ENCODE measurements at regions not wholly inside any gene's neighbourhood (a gene's known extent, or its start where the extent isn't known, plus 50 kb on each side); places are given as distances from the start of the nearest gene placed in this dataset.

- TF ChIP-seq, protein P1, sequence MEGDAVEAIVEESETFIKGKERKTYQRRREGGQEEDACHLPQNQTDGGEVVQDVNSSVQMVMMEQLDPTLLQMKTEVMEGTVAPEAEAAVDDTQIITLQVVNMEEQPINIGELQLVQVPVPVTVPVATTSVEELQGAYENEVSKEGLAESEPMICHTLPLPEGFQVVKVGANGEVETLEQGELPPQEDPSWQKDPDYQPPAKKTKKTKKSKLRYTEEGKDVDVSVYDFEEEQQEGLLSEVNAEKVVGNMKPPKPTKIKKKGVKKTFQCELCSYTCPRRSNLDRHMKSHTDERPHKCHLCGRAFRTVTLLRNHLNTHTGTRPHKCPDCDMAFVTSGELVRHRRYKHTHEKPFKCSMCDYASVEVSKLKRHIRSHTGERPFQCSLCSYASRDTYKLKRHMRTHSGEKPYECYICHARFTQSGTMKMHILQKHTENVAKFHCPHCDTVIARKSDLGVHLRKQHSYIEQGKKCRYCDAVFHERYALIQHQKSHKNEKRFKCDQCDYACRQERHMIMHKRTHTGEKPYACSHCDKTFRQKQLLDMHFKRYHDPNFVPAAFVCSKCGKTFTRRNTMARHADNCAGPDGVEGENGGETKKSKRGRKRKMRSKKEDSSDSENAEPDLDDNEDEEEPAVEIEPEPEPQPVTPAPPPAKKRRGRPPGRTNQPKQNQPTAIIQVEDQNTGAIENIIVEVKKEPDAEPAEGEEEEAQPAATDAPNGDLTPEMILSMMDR (IDR thresholded peaks at IDR 0.05; ENCODE audit: low read depth, low read length, poor library complexity, severe bottlenecking), result no peak
- no peak for TF ChIP-seq EZH2phosphoT487 (IDR thresholded peaks at IDR 0.05; ENCODE audit: borderline replicate concordance, low read length)
Observed at GRCh38 chr11:127894316-127894715, 693.0 kb downstream of the ETS1 start.

Measured in DOHH2 (cell line).